Spleen (tissue), 7 donors: ENCODE measurements at regions not wholly inside any gene's neighbourhood (a gene's known extent, or its start where the extent isn't known, plus 50 kb on each side); places are given as distances from the start of the nearest gene placed in this dataset.

Experiments used
- CTCF ChIP-seq, 11 experiments: fragments of 200-600 bp in 7 of 11; fragments of 450-650 bp in 4 of 11; sonication (generic) in 4 of 11; IDR thresholded peaks in 8 of 11; conservative IDR thresholded peaks in 3 of 11; 1 replicate in 7 of 11; 2 replicates in 4 of 11; pipeline versions ENCODE4 v1.4.0 to v1.8.0; 2016 to 2021; ENCODE audit warnings: antibody characterized with exemption in 11 of 11, inconsistent platforms in 4 of 11, mild to moderate bottlenecking in 1 of 11
- POLR2A ChIP-seq, 3 donors: fragments of 450-650 bp; IDR thresholded peaks; one replicate each; pipeline ENCODE4 v1.5.1; 2017; ENCODE audit warnings: antibody characterized with exemption in 3 of 3, mild to moderate bottlenecking in 1 of 3
- POLR2AphosphoS5 ChIP-seq, 3 donors: sonication (generic); formaldehyde crosslinking; IDR thresholded peaks; one replicate each; pipeline ENCODE4 v1.5.1; 2017; ENCODE audit warnings: antibody characterized with exemption in 3 of 3
- donor health status: DM: no; HTN: no; CAD: no; lungs with moderate emphysema.
- donor health status: DM: no; HTN: no; CAD: no.
- donor health status: DM: no; HTN: no; CAD: no.

DNA sequence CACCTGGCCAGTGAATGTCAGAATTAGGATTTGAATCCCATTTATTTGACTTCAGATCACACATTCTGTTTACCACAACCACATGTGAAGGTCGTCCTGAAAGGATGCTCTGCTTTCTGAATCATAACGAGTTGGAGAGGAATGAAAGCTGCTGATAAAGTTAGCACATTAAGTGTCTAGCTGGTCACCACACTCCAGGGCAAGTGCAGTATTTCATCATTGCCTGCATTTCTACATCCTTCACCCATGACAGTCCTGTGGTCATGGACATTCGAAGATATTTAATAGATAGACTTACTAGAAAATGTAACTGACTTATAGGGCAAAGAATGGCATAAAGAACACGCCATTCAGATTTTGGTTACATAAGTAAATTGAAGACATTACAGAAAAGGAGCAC, 52.7 kb upstream of the ST6GALNAC3 start:
- TF ChIP-seq CTCF (IDR thresholded peaks at IDR 0.05 in 8 of 11, conservative IDR thresholded peaks at IDR 0.05 in 3 of 11) (no peak), POLR2A (IDR thresholded peaks at IDR 0.05) (no peak), POLR2AphosphoS5 (IDR thresholded peaks at IDR 0.05) (no peak)
